OCI-LY1 (cell line): ENCODE measurements at regions not wholly inside any gene's neighbourhood (a gene's known extent, or its start where the extent isn't known, plus 50 kb on each side); places are given as distances from the start of the nearest gene placed in this dataset.
"Not testable (repeated sequence)": the region's sequence is repeated elsewhere in the genome, so short reads cannot be mapped to it uniquely, and the experiment has no call there.

Experiments
- EZH2 ChIP-seq: fragments of 200-600 bp; sonication (generic), shearing (Covaris generic); IDR thresholded peaks from 2 replicates; pipeline ENCODE4 v1.8.0; 2017; ENCODE audit warnings: borderline replicate concordance, mixed run types, mild to moderate bottlenecking, antibody characterized with exemption, low read length, moderate library complexity, mixed read lengths
- TF ChIP-seq, protein P1 (sequence below): fragments of 200-600 bp; sonication (generic), shearing (Covaris generic); IDR thresholded peaks from 2 replicates; pipeline ENCODE4 v1.5.1; 2017; ENCODE audit warnings: mild to moderate bottlenecking, antibody characterized with exemption, low read length, moderate library complexity, mixed read lengths

DNA sequence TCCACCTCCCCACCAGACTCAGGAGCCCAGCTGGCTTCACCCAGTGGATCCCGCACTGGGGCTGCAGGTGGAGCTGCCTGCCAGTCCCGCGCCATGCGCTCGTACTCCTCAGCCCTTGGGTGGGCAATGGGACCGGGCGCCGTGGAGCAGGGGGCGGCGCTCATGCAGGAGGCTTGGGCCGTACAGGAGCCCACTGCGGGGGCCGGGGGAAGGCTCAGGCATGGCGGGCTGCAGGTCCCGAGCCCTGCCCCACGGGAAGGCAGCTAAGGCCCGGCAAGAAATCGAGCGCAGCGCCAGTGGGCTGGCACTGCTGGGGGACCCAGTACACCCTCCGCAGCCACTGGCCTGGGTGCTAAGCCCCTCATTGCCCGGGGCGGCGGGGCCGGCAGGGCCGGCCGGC is 984.0 kb downstream of the TBL1XR1 start:
- TF ChIP-seq, protein P1, sequence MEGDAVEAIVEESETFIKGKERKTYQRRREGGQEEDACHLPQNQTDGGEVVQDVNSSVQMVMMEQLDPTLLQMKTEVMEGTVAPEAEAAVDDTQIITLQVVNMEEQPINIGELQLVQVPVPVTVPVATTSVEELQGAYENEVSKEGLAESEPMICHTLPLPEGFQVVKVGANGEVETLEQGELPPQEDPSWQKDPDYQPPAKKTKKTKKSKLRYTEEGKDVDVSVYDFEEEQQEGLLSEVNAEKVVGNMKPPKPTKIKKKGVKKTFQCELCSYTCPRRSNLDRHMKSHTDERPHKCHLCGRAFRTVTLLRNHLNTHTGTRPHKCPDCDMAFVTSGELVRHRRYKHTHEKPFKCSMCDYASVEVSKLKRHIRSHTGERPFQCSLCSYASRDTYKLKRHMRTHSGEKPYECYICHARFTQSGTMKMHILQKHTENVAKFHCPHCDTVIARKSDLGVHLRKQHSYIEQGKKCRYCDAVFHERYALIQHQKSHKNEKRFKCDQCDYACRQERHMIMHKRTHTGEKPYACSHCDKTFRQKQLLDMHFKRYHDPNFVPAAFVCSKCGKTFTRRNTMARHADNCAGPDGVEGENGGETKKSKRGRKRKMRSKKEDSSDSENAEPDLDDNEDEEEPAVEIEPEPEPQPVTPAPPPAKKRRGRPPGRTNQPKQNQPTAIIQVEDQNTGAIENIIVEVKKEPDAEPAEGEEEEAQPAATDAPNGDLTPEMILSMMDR: not testable (repeated sequence)
- not testable (repeated sequence) for TF ChIP-seq EZH2
